Endothelial cell (in vitro differentiated cells): ENCODE measurements at regions not wholly inside any gene's neighbourhood (a gene's known extent, or its start where the extent isn't known, plus 50 kb on each side); places are given as distances from the start of the nearest gene placed in this dataset.

Experiments used
- DNase-seq: peaks from one replicate; pipeline ENCODE4 v3.0.0; 2021; ENCODE audit warnings: low spot score
- H3K27ac Mint-ChIP-seq: one replicate; pipeline ENCODE4 v1.8.0; 2021; ENCODE audit warnings: mixed read lengths, inconsistent platforms; ENCODE audit not compliant: unreplicated experiment
- H3K27me3 Mint-ChIP-seq: one replicate; pipeline ENCODE4 v1.8.0; 2021; ENCODE audit warnings: mild to moderate bottlenecking, moderate library complexity, mixed read lengths, inconsistent platforms; ENCODE audit not compliant: unreplicated experiment
- H3K36me3 Mint-ChIP-seq: one replicate; pipeline ENCODE4 v1.8.0; 2021; ENCODE audit warnings: mild to moderate bottlenecking, low read depth, mixed read lengths, inconsistent platforms; ENCODE audit not compliant: unreplicated experiment
- H3K4me1 Mint-ChIP-seq: one replicate; pipeline ENCODE4 v1.8.0; 2021; ENCODE audit warnings: mild to moderate bottlenecking, mixed read lengths, inconsistent platforms; ENCODE audit not compliant: unreplicated experiment
- H3K4me3 Mint-ChIP-seq: one replicate; pipeline ENCODE4 v1.8.0; 2021; ENCODE audit warnings: mild to moderate bottlenecking, mixed read lengths, inconsistent platforms; ENCODE audit not compliant: unreplicated experiment
- H3K9me3 Mint-ChIP-seq: one replicate; pipeline ENCODE4 v1.8.0; 2021; ENCODE audit warnings: mixed read lengths, inconsistent platforms; ENCODE audit not compliant: unreplicated experiment
- TF ChIP-seq, protein P1 (sequence below): fragments of 200-600 bp; sonication (generic); IDR thresholded peaks from one replicate; pipeline ENCODE4 v1.5.0; 2021; ENCODE audit warnings: antibody characterized with exemption; ENCODE audit not compliant: unreplicated experiment

DNA sequence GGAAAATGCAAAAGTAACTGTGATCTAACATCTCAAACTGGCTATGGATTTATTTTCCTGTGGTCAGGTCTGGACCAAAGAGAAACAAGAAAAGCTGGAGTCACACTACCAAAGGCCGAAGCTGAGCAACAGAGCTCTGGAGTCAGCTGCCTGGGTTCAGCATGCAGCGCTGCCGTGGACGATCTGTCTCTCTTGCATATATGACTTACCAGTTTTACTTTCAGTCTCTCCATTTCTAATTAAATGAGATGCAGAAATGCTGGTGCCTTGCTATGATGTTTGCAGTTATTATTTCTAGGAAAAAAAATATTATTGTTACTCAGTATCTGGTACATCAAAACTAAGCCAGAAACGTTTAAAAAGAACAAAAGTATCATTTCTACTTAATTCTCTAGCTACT, 813.2 kb downstream of the RNF144A start:
- Mint-ChIP-seq H3K9me3 (no peaks in the 10 kb centered on the region), H3K4me1 (no peaks in the 10 kb centered on the region), H3K36me3 (no peaks in the 10 kb centered on the region), H3K27me3 (peaks cover 2% of the 10 kb centered on the region), H3K4me3 (no peak overlapping the region), H3K27ac (no peak overlapping the region)
- TF ChIP-seq, protein P1, sequence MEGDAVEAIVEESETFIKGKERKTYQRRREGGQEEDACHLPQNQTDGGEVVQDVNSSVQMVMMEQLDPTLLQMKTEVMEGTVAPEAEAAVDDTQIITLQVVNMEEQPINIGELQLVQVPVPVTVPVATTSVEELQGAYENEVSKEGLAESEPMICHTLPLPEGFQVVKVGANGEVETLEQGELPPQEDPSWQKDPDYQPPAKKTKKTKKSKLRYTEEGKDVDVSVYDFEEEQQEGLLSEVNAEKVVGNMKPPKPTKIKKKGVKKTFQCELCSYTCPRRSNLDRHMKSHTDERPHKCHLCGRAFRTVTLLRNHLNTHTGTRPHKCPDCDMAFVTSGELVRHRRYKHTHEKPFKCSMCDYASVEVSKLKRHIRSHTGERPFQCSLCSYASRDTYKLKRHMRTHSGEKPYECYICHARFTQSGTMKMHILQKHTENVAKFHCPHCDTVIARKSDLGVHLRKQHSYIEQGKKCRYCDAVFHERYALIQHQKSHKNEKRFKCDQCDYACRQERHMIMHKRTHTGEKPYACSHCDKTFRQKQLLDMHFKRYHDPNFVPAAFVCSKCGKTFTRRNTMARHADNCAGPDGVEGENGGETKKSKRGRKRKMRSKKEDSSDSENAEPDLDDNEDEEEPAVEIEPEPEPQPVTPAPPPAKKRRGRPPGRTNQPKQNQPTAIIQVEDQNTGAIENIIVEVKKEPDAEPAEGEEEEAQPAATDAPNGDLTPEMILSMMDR = no peak
- no peak for DNase-seq

- Mint-ChIP-seq H3K27me3 (peaks cover 2% of the 10 kb centered on the region), H3K36me3 (no peaks in the 10 kb centered on the region), H3K4me3 (no peak overlapping the region), H3K4me1 (no peaks in the 10 kb centered on the region), H3K27ac (no peak overlapping the region), H3K9me3 (no peaks in the 10 kb centered on the region)
- no peak for DNase-seq
- TF ChIP-seq, protein P1 = no peak
Measured at GRCh38 chr2:7730990-7731389, 813.8 kb downstream of the RNF144A start.

DNA sequence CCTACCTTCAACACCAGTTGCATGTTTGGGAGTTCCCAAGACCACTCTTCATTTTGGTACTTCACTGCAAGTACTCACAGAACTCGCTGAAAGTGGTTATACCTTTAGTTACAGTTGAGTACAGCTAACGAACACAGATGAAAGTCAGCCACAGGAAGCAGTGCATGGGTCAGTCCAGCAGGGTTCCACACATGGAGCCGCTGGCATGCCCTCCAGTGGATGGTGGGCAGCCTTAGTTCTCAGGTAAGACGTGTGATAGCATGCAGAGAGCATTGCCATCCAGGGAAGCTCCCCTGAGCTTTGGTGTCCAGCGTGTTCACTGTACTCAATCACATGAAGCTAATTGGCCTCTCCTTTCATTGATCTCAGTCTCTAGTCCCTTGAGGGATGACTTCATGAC, 815.3 kb downstream of the RNF144A start:
- Mint-ChIP-seq H3K27ac (no peak overlapping the region), H3K9me3 (no peaks in the 10 kb centered on the region), H3K4me3 (no peak overlapping the region), H3K4me1 (no peaks in the 10 kb centered on the region), H3K36me3 (no peaks in the 10 kb centered on the region), H3K27me3 (peaks cover 6% of the 10 kb centered on the region)
- TF ChIP-seq, protein P1 = no peak
- no peak for DNase-seq

GRCh38 chr2:7736646-7737305, 819.6 kb downstream of the RNF144A start:
- Mint-ChIP-seq H3K27me3 (peaks cover 6% of the 10 kb centered on the region), H3K9me3 (no peaks in the 10 kb centered on the region), H3K27ac (no peak overlapping the region), H3K36me3 (no peaks in the 10 kb centered on the region), H3K4me3 (no peak overlapping the region), H3K4me1 (no peaks in the 10 kb centered on the region)
- TF ChIP-seq, protein P1 = no peak
- no peak for DNase-seq

DNA sequence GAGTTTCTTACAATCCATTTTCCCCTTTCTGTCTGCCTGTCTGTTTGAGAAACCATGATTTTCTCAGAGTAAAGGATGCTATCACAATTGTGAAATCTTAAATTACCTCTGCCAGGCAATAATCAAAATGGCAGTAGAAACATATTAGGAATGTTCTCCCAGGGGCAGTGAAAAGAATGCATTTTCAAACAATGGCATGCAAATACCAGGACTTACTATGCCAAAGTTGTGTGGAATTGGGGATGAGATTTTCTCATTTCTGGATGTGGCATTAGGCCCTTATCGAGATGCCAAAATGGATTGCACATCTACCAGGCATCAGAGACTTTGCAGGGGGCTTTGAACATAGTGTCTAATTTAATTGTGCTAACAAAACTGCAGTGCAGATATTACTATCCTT, 821.4 kb downstream of the RNF144A start:
- Mint-ChIP-seq H3K4me3 (no peak overlapping the region), H3K4me1 (no peaks in the 10 kb centered on the region), H3K27me3 (peaks cover 6% of the 10 kb centered on the region), H3K9me3 (no peaks in the 10 kb centered on the region), H3K36me3 (no peaks in the 10 kb centered on the region), H3K27ac (no peak overlapping the region)
- DNase-seq = no peak
- TF ChIP-seq, protein P1 = no peak
